NOMO-1 treated with DMSO at 0.1 percent for 48 hours (cell line): ENCODE measurements at regions not wholly inside any gene's neighbourhood (a gene's known extent, or its start where the extent isn't known, plus 50 kb on each side); places are given as distances from the start of the nearest gene placed in this dataset.
"Not testable (repeated sequence)": the region's sequence is repeated elsewhere in the genome, so short reads cannot be mapped to it uniquely, and the experiment has no call there.

Experiments
- DNase-seq: peaks from one replicate; lab custom pipeline; 2025; ENCODE audit not compliant: unreplicated experiment; lab: John Stamatoyannopoulos, UW

- no peak for DNase-seq
Measured at GRCh38 chr2:239866778-239867177, 158.4 kb downstream of the NDUFA10 start.

- no peak for DNase-seq
Measured at GRCh38 chr2:239866350-239866749, 158.8 kb downstream of the NDUFA10 start.

GRCh38 chr2:239865856-239866255 lies 159.3 kb downstream of the NDUFA10 start:
- DNase-seq: not testable (repeated sequence)

- DNase-seq: no peak
Measured at GRCh38 chr2:239865059-239865639, 160.0 kb downstream of the NDUFA10 start.

- no peak for DNase-seq
Measured at GRCh38 chr2:239864247-239865058, 160.7 kb downstream of the NDUFA10 start.

GRCh38 chr2:239862613-239863012 lies 162.5 kb downstream of the NDUFA10 start:
- DNase-seq: no peak

- no peak for DNase-seq
Measured at GRCh38 chr2:239858179-239858578, 167.0 kb downstream of the NDUFA10 start.

GRCh38 chr2:239857591-239857990 lies 167.6 kb downstream of the NDUFA10 start:
- no peak for DNase-seq

- no peak for DNase-seq
Measured at GRCh38 chr2:239856620-239857285, 168.4 kb downstream of the NDUFA10 start.

- DNase-seq: no peak
Measured at GRCh38 chr2:239855863-239856587, 169.1 kb downstream of the NDUFA10 start.

- no peak for DNase-seq
Measured at GRCh38 chr2:239854596-239854995, 170.5 kb downstream of the NDUFA10 start.

- no peak for DNase-seq
Measured at GRCh38 chr2:239853706-239854327, 171.3 kb downstream of the NDUFA10 start.

GRCh38 chr2:239853121-239853520 lies 172.0 kb downstream of the NDUFA10 start:
- no peak for DNase-seq

- DNase-seq: no peak
Measured at GRCh38 chr2:239852272-239852671, 172.9 kb downstream of the NDUFA10 start.

GRCh38 chr2:239846789-239847676 lies 178.1 kb downstream of the NDUFA10 start:
- DNase-seq: no peak

- no peak for DNase-seq
Measured at GRCh38 chr2:239845968-239846367, 179.2 kb downstream of the NDUFA10 start.

- no peak for DNase-seq
Measured at GRCh38 chr2:239839306-239839705, 185.8 kb downstream of the NDUFA10 start.

GRCh38 chr2:239836021-239836765 lies 188.9 kb downstream of the NDUFA10 start:
- DNase-seq: no peak

GRCh38 chr2:239835056-239835455 lies 190.1 kb downstream of the NDUFA10 start:
- DNase-seq: no peak
